HCT116 (cell line): ENCODE measurements at regions not wholly inside any gene's neighbourhood (a gene's known extent, or its start where the extent isn't known, plus 50 kb on each side); places are given as distances from the start of the nearest gene placed in this dataset.

ENCODE experiments used
- ATAC-seq: fragments of 200-7000 bp; cut with Tn5 transposase; 2 replicates; pipeline ENCODE4 v1.9.1; 2020; ENCODE audit warnings: mild to moderate bottlenecking, moderate library complexity
- BruUV-seq: library from RNA; stranded (reverse); fragments of 400-500 nt; replicated peaks from 2 replicates; lab custom pipeline; 2021; lab: Mats Ljungman, UMichigan
- CTCF ChIA-PET: fragments of 300-600 bp; sonication (Branson Sonifier 250); formaldehyde crosslinking; loops from one replicate; lab custom pipeline; 2021; ENCODE audit warnings: antibody characterized with exemption; lab: Charles Lee
- POLR2A ChIA-PET: fragments of 300-600, 350-600 bp; sonication (Branson Sonifier 250); formaldehyde crosslinking; loops from one replicate; lab custom pipeline; 2021; ENCODE audit warnings: antibody characterized with exemption; lab: Charles Lee
- RAD21 ChIA-PET, 2 experiments: fragments of 300-600 bp; sonication (Branson Sonifier 250); formaldehyde crosslinking; loops; one replicate each; lab custom pipeline; 2023; ENCODE audit warnings: low total read pairs in 2 of 2; ENCODE audit not compliant: uncharacterized antibody in 2 of 2, unreplicated experiment in 2 of 2, low non-redundant PET in 1 of 2; lab: Charles Lee
- DNase-seq: peaks from one replicate; pipeline ENCODE4 v3.0.0-alpha.2; 2010; ENCODE audit warnings: low read depth, low spot score
- H2AFZ ChIP-seq: fragments of 200-600 bp; shearing (Covaris generic), sonication (generic); 2 replicates; pipeline ENCODE4 v1.6.1; 2017; ENCODE audit warnings: low read depth, mixed run types, mixed read lengths, antibody characterized with exemption, low read length; ENCODE audit not compliant: poor library complexity, severe bottlenecking
- H3K27ac ChIP-seq: 2 replicates; pipeline ENCODE4 v1.5.1; 2012; ENCODE audit warnings: low read depth, low read length
- H3K27me3 ChIP-seq: fragments of 200-600 bp; sonication (generic); 2 replicates; pipeline ENCODE4 v1.6.1; 2016; ENCODE audit warnings: mixed run types, low read length, mixed read lengths; ENCODE audit not compliant: insufficient read depth
- H3K36me3 ChIP-seq, 2 experiments: fragments of 200-500 bp in 1 of 2; fragments of 200-600 bp in 1 of 2; sonication (Bioruptor generic) in 1 of 2; sonication (generic) in 1 of 2; 2 replicates each; pipeline versions ENCODE4 v1.5.1 to v1.6.1; 2014 to 2016; ENCODE audit warnings: low read length in 2 of 2, inconsistent platforms in 1 of 2, mixed read lengths in 1 of 2, mixed run types in 1 of 2; ENCODE audit not compliant: insufficient read depth in 2 of 2, control insufficient read depth in 1 of 2
- H3K4me1 ChIP-seq, 2 experiments: fragments of 200-600 bp in 1 of 2; sonication (generic) in 1 of 2; 2 replicates each; pipeline versions ENCODE4 v1.5.1 to v1.6.1; 2012 to 2017; ENCODE audit warnings: low read length in 2 of 2, inconsistent platforms in 1 of 2, mild to moderate bottlenecking in 1 of 2, mixed read lengths in 1 of 2, mixed run types in 1 of 2, moderate library complexity in 1 of 2; ENCODE audit not compliant: insufficient read depth in 2 of 2, control insufficient read depth in 1 of 2
- H3K4me2 ChIP-seq: fragments of 200-600 bp; sonication (generic); 2 replicates; pipeline ENCODE4 v1.6.1; 2017; ENCODE audit warnings: mixed run types, low read length, mixed read lengths
- H3K4me3 ChIP-seq, 2 experiments: fragments of 200-600 bp in 1 of 2; sonication (generic) in 1 of 2; replicated peaks in 1 of 2; 2 replicates each; pipeline ENCODE4 v1.5.1; 2011 to 2016; ENCODE audit warnings: low read length in 2 of 2, control low read depth in 1 of 2, low read depth in 1 of 2, mild to moderate bottlenecking in 1 of 2, mixed read lengths in 1 of 2, mixed run types in 1 of 2
- H3K79me2 ChIP-seq: fragments of 200-600 bp; sonication (generic); 2 replicates; pipeline ENCODE4 v1.6.1; 2017; ENCODE audit warnings: mild to moderate bottlenecking, mixed run types, low read length, moderate library complexity, mixed read lengths; ENCODE audit not compliant: insufficient read depth
- H3K9ac ChIP-seq: fragments of 200-600 bp; sonication (generic); 2 replicates; pipeline ENCODE4 v1.6.1; 2016; ENCODE audit warnings: low read length, mixed read lengths
- H3K9me2 ChIP-seq: fragments of 200-600 bp; sonication (generic), shearing (Covaris generic); 2 replicates; pipeline ENCODE4 v1.6.1; 2017; ENCODE audit warnings: mixed run types, mild to moderate bottlenecking, moderate library complexity; ENCODE audit not compliant: insufficient read depth
- H3K9me3 ChIP-seq, 2 experiments: fragments of 200-500 bp in 1 of 2; fragments of 200-600 bp in 1 of 2; sonication (Bioruptor generic) in 1 of 2; sonication (generic) in 1 of 2; 2 replicates each; pipeline ENCODE4 v1.6.1; 2014 to 2017; ENCODE audit warnings: low read length in 2 of 2, mixed read lengths in 2 of 2, inconsistent platforms in 1 of 2, low read depth in 1 of 2, mild to moderate bottlenecking in 1 of 2, mixed run types in 1 of 2, moderate library complexity in 1 of 2; ENCODE audit not compliant: control insufficient read depth in 1 of 2, insufficient read depth in 1 of 2
- H4K20me1 ChIP-seq: fragments of 200-600 bp; sonication (generic), shearing (Covaris generic); 2 replicates; pipeline ENCODE4 v1.6.1; 2017; ENCODE audit warnings: mixed run types, mild to moderate bottlenecking, moderate library complexity; ENCODE audit not compliant: insufficient read depth
- CEBPB ChIP-seq: IDR thresholded peaks from 2 replicates; pipeline ENCODE4 v1.6.1; 2012; ENCODE audit warnings: low read depth
- EZH2phosphoT487 ChIP-seq: fragments of 200-600 bp; IDR thresholded peaks from 2 replicates; pipeline ENCODE4 v1.6.1; 2018; ENCODE audit warnings: antibody characterized with exemption, borderline replicate concordance
- FOSL1 ChIP-seq: IDR thresholded peaks from 2 replicates; pipeline ENCODE4 v1.6.1; 2012; ENCODE audit warnings: low read depth
- POLR2A ChIP-seq: IDR thresholded peaks from 2 replicates; pipeline ENCODE4 v1.7.0; 2011; ENCODE audit warnings: borderline replicate concordance; ENCODE audit not compliant: insufficient read depth, insufficient read length; ENCODE audit errors: extremely low read depth
- SRF ChIP-seq: IDR thresholded peaks from 2 replicates; pipeline ENCODE4 v1.6.1; 2012; ENCODE audit warnings: low read depth
- TCF7L2 ChIP-seq: IDR thresholded peaks from 2 replicates; pipeline ENCODE4 v1.7.0; 2011; ENCODE audit warnings: borderline replicate concordance, inconsistent platforms; ENCODE audit not compliant: insufficient read depth, insufficient read length; ENCODE audit errors: extremely low read depth
- ZFX ChIP-seq: fragments of 450-650 bp; IDR thresholded peaks from 2 replicates; pipeline ENCODE4 v1.6.1; 2017
- intact Hi-C: fragments of 100-400 bp; cut with micrococcal nuclease; formaldehyde crosslinking; loops from 2 replicates; pipeline ENCODE4 v1.10.0; 2022
- TF ChIP-seq, protein P1 (sequence below): IDR thresholded peaks from 2 replicates; pipeline ENCODE4 v1.6.1; 2012; ENCODE audit warnings: low read depth
- TF ChIP-seq, protein P2 (sequence below): IDR thresholded peaks from 2 replicates; pipeline ENCODE4 v1.6.1; 2011; ENCODE audit warnings: mild to moderate bottlenecking, low read length, moderate library complexity; ENCODE audit not compliant: insufficient replicate concordance; ENCODE audit errors: extremely low read depth

DNA sequence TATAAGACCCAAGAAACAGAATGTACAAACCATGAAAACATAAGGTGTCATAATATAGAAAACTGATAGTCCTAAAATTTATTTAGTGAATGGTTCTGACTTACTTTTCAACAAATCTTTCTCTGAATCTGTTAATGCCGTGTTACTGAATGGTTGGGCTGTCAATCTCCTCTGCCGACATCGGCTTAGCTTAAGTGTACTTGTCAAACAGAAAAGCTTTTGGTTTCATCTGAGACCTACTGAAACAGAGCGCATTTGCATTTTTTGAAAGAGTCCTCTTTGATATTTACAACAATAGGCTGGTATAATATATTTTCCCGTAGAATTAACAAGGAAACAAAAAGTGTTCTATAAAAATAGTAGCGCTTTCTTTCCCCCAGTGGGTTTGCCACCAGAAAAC, 120.9 kb upstream of the ZNF804B start:
- no peak overlapping the region for H3K4me2 ChIP-seq
- DNase-seq (no peak), ATAC-seq (no peak)
- H3K4me1 ChIP-seq: no peaks in the 10 kb centered on the region
- H3K27me3 ChIP-seq: no peaks in the 10 kb centered on the region
- ChIA-PET CTCF (no interaction called here), POLR2A (no interaction called here), RAD21 (no interaction called here)
- H3K27ac ChIP-seq: no peak overlapping the region
- H3K9me2 ChIP-seq: no peaks in the 10 kb centered on the region
- H3K9ac ChIP-seq: no peak overlapping the region
- BruUV-seq: no TSS peak
- intact Hi-C loops: no loop called here
- H3K36me3 ChIP-seq: no peaks in the 10 kb centered on the region
- H3K9me3 ChIP-seq: no peaks in the 10 kb centered on the region
- H3K4me3 ChIP-seq: no peak overlapping the region
- H2AFZ ChIP-seq: no peak overlapping the region
- no peaks in the 10 kb centered on the region for H3K79me2 ChIP-seq
- no peak for TF ChIP-seq POLR2A
- no peak for TF ChIP-seq SRF
- no peak for TF ChIP-seq CEBPB
- TF ChIP-seq, protein P1, sequence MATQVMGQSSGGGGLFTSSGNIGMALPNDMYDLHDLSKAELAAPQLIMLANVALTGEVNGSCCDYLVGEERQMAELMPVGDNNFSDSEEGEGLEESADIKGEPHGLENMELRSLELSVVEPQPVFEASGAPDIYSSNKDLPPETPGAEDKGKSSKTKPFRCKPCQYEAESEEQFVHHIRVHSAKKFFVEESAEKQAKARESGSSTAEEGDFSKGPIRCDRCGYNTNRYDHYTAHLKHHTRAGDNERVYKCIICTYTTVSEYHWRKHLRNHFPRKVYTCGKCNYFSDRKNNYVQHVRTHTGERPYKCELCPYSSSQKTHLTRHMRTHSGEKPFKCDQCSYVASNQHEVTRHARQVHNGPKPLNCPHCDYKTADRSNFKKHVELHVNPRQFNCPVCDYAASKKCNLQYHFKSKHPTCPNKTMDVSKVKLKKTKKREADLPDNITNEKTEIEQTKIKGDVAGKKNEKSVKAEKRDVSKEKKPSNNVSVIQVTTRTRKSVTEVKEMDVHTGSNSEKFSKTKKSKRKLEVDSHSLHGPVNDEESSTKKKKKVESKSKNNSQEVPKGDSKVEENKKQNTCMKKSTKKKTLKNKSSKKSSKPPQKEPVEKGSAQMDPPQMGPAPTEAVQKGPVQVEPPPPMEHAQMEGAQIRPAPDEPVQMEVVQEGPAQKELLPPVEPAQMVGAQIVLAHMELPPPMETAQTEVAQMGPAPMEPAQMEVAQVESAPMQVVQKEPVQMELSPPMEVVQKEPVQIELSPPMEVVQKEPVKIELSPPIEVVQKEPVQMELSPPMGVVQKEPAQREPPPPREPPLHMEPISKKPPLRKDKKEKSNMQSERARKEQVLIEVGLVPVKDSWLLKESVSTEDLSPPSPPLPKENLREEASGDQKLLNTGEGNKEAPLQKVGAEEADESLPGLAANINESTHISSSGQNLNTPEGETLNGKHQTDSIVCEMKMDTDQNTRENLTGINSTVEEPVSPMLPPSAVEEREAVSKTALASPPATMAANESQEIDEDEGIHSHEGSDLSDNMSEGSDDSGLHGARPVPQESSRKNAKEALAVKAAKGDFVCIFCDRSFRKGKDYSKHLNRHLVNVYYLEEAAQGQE: no peak
- TF ChIP-seq TCF7L2: no peak
- H4K20me1 ChIP-seq: no peaks in the 10 kb centered on the region

DNA sequence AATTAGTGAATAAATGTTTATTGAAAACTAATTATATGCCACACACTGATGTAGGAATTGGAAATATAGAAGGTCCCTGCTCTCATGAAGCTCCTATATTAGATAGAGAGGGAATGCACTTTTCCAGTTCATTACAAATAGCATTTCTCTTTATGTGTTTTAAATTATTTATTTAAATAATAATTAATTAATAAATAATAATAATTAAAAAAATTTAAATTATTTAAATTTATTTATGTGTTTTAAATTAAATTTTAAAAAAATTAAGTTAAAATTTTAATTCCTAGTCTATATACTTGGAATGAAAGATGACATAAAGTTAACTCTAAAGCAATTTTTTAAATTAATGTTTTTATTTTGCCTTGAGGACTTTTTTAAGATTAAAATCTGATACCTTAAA, 121.7 kb upstream of the ZNF804B start:
- POLR2A ChIA-PET: no interaction called here
- Histone ChIP-seq H3K9ac (no peak overlapping the region), H3K9me3 (no peaks in the 10 kb centered on the region), H2AFZ (no peak overlapping the region), H3K9me2 (no peaks in the 10 kb centered on the region), H3K4me2 (no peak overlapping the region), H3K4me3 (no peak overlapping the region), H4K20me1 (no peaks in the 10 kb centered on the region), H3K79me2 (no peaks in the 10 kb centered on the region), H3K4me1 (no peaks in the 10 kb centered on the region), H3K27ac (no peak overlapping the region), H3K27me3 (no peaks in the 10 kb centered on the region), H3K36me3 (no peaks in the 10 kb centered on the region)
- DNase-seq: no peak
- CTCF ChIA-PET: no interaction called here
- ATAC-seq: no peak
- BruUV-seq: no TSS peak
- RAD21 ChIA-PET: no interaction called here
- intact Hi-C loops: no loop called here
- TF ChIP-seq CEBPB (no peak), ZFX (no peak), EZH2phosphoT487 (no peak), FOSL1 (no peak), TCF7L2 (no peak)
- TF ChIP-seq, protein P2, sequence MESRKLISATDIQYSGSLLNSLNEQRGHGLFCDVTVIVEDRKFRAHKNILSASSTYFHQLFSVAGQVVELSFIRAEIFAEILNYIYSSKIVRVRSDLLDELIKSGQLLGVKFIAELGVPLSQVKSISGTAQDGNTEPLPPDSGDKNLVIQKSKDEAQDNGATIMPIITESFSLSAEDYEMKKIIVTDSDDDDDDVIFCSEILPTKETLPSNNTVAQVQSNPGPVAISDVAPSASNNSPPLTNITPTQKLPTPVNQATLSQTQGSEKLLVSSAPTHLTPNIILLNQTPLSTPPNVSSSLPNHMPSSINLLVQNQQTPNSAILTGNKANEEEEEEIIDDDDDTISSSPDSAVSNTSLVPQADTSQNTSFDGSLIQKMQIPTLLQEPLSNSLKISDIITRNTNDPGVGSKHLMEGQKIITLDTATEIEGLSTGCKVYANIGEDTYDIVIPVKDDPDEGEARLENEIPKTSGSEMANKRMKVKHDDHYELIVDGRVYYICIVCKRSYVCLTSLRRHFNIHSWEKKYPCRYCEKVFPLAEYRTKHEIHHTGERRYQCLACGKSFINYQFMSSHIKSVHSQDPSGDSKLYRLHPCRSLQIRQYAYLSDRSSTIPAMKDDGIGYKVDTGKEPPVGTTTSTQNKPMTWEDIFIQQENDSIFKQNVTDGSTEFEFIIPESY: no peak
